ENCODE measurements at regions not wholly inside any gene's neighbourhood (a gene's known extent, or its start where the extent isn't known, plus 50 kb on each side); places are given as distances from the start of the nearest gene placed in this dataset.

DNA sequence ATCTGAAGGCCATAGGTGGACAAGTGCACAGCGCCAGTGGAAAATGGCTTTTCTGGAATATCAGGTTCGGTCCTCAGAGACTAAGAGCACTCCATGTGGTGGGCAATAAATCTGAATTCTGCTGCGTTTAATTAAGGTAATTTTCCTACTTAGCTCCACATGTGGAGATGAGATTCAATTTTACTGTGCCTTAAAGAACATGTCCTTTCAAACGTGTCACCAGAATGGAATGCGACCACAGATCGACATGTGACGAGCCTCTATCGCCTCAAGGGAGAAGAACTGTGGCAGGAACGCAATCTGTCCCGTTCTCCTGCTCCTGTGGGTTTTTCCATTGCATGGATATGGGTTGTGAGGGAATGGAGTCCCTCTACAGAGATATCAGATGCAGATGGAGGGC, 205.3 kb upstream of the ZNF32 start:
- H4K91ac ChIP-seq (ENCODE audit: low read depth, low read length, poor library complexity) = no peak overlapping the region
- no peak overlapping the region for H2BK120ac ChIP-seq (ENCODE audit: low read depth, low read length)
- no peaks in the 10 kb centered on the region for H3K36me3 ChIP-seq (replicated peaks in 1 of 2; ENCODE audit: control insufficient read depth in 2 of 2, insufficient read depth in 2 of 2, low read length in 2 of 2)
- H2BK15ac ChIP-seq (ENCODE audit: low read length) = no peak overlapping the region
- H3K18ac ChIP-seq (ENCODE audit: low read length) = no peak overlapping the region
- H2AK5ac ChIP-seq (ENCODE audit: low read depth, low read length) = no peak overlapping the region
- no peak overlapping the region for H3K4me3 ChIP-seq (ENCODE audit: low read length in 2 of 2)
- H3K9ac ChIP-seq (ENCODE audit: low read depth, low read length, poor library complexity) = no peak overlapping the region
- H2BK5ac ChIP-seq (ENCODE audit: low read length) = no peak overlapping the region
- no peaks in the 10 kb centered on the region for H3K4me1 ChIP-seq (ENCODE audit: control insufficient read depth in 2 of 2, insufficient read depth in 1 of 2, low read depth in 1 of 2, low read length in 2 of 2)
- DNase-seq (ENCODE audit: low spot score) = no peak
- no peak overlapping the region for H3K23ac ChIP-seq (ENCODE audit: low read depth, low read length, poor library complexity)
- no peak overlapping the region for H3K14ac ChIP-seq (ENCODE audit: low read length)
- H3K27ac ChIP-seq (replicated peaks; ENCODE audit: low read length) = no peak overlapping the region
- no peak overlapping the region for H2BK12ac ChIP-seq (ENCODE audit: low read length)
- no peak overlapping the region for H4K8ac ChIP-seq (ENCODE audit: low read depth, low read length)
- H3K79me1 ChIP-seq (ENCODE audit: low read depth, low read length) = no peaks in the 10 kb centered on the region
- H3K9me3 ChIP-seq (replicated peaks in 1 of 2; ENCODE audit: control insufficient read depth in 2 of 2, insufficient read depth in 1 of 2, low read depth in 1 of 2, low read length in 2 of 2) = no peaks in the 10 kb centered on the region
- H3K4ac ChIP-seq (ENCODE audit: low read length) = no peak overlapping the region
- WGBS, 2 donors (ENCODE audit: extremely low coverage in 2 of 2, insufficient read length in 2 of 2, insufficient replicate concordance in 1 of 2) = no CpG with 5 or more reads among the region's 10 CpGs
- H3K27me3 ChIP-seq (ENCODE audit: control insufficient read depth in 3 of 3, insufficient read depth in 3 of 3, low read depth in 1 of 3, low read length in 3 of 3) = no peaks in the 10 kb centered on the region
- no peak overlapping the region for H3K4me2 ChIP-seq (ENCODE audit: insufficient read depth, low read length, poor library complexity, severe bottlenecking)
- H2AFZ ChIP-seq (ENCODE audit: low read length) = no peak overlapping the region

DNA sequence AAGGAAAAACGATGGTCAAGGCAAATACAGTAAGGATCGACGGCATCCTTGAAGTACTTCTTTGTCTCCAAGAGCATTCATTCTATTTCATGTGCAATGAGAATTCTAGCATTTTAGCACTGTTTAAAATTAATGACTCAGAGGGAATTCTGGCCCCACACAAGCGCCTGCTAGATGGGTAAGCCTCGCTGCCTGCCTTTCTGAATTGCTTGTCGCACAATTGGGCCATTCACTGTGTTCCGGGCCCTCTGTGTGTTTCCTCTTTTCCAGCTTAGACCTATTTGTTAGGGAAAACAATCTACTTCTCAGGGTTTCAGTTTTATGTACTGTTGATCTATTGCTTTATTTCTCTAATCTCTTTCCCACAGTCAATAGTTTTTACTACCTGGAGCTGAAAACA, 204.7 kb upstream of the ZNF32 start:
- H3K9me3 ChIP-seq (replicated peaks in 1 of 2; ENCODE audit: control insufficient read depth in 2 of 2, insufficient read depth in 1 of 2, low read depth in 1 of 2, low read length in 2 of 2) = no peaks in the 10 kb centered on the region
- H2BK120ac ChIP-seq (ENCODE audit: low read depth, low read length) = no peak overlapping the region
- H3K27me3 ChIP-seq (ENCODE audit: control insufficient read depth in 3 of 3, insufficient read depth in 3 of 3, low read depth in 1 of 3, low read length in 3 of 3) = no peaks in the 10 kb centered on the region
- H2BK5ac ChIP-seq (ENCODE audit: low read length) = no peak overlapping the region
- no peak for DNase-seq (ENCODE audit: low spot score)
- no peak overlapping the region for H3K4ac ChIP-seq (ENCODE audit: low read length)
- no peak overlapping the region for H3K4me3 ChIP-seq (ENCODE audit: low read length in 2 of 2)
- H2AFZ ChIP-seq (ENCODE audit: low read length) = no peak overlapping the region
- no peak overlapping the region for H2BK12ac ChIP-seq (ENCODE audit: low read length)
- H3K9ac ChIP-seq (ENCODE audit: low read depth, low read length, poor library complexity) = no peak overlapping the region
- H4K8ac ChIP-seq (ENCODE audit: low read depth, low read length) = no peak overlapping the region
- no peak overlapping the region for H3K23ac ChIP-seq (ENCODE audit: low read depth, low read length, poor library complexity)
- H2AK5ac ChIP-seq (ENCODE audit: low read depth, low read length) = no peak overlapping the region
- WGBS, 2 donors (ENCODE audit: extremely low coverage in 2 of 2, insufficient read length in 2 of 2, insufficient replicate concordance in 1 of 2) = no CpG with 5 or more reads among the region's 7 CpGs
- H3K18ac ChIP-seq (ENCODE audit: low read length) = no peak overlapping the region
- H3K27ac ChIP-seq (replicated peaks; ENCODE audit: low read length) = no peak overlapping the region
- no peaks in the 10 kb centered on the region for H3K79me1 ChIP-seq (ENCODE audit: low read depth, low read length)
- no peaks in the 10 kb centered on the region for H3K36me3 ChIP-seq (replicated peaks in 1 of 2; ENCODE audit: control insufficient read depth in 2 of 2, insufficient read depth in 2 of 2, low read length in 2 of 2)
- H2BK15ac ChIP-seq (ENCODE audit: low read length) = no peak overlapping the region
- H3K4me1 ChIP-seq (ENCODE audit: control insufficient read depth in 2 of 2, insufficient read depth in 1 of 2, low read depth in 1 of 2, low read length in 2 of 2) = no peaks in the 10 kb centered on the region
- H3K14ac ChIP-seq (ENCODE audit: low read length) = no peak overlapping the region
- H4K91ac ChIP-seq (ENCODE audit: low read depth, low read length, poor library complexity) = no peak overlapping the region
- no peak overlapping the region for H3K4me2 ChIP-seq (ENCODE audit: insufficient read depth, low read length, poor library complexity, severe bottlenecking)

DNA sequence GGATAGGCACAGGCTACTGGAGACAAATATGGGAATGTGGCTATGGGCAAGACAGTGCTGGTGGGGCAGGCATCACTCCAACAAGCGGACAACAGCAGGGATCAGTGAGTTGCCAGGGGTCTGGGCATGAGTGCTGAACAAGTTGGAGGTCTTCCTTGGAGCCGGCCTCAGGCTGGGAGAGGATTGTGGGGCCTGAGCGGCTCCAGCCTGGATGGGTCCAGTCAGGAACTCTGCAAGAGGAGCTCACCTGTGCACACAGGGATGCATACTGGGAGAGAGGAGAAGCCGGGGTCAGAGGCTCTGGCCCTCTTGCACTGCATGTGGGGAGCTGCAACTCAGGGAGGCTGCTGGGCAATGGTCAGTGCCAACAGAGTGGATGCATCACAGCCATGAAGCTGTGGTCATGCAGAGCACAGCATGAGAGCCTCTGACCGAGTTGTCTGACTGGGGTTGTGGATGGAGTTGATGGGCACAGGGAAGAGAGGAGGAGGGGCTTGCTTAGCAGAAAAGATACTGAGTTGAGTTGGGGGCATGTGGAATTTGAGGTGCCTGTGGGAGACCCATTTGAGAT, 204.0 kb upstream of the ZNF32 start:
- WGBS, 2 donors (ENCODE audit: extremely low coverage in 2 of 2, insufficient read length in 2 of 2, insufficient replicate concordance in 1 of 2) = no CpG with 5 or more reads among the region's 5 CpGs
- Histone ChIP-seq H2BK15ac (ENCODE audit: low read length) (no peak overlapping the region), H2BK5ac (ENCODE audit: low read length) (no peak overlapping the region), H4K8ac (ENCODE audit: low read depth, low read length) (no peak overlapping the region), H3K9me3 (replicated peaks in 1 of 2; ENCODE audit: control insufficient read depth in 2 of 2, insufficient read depth in 1 of 2, low read depth in 1 of 2, low read length in 2 of 2) (no peaks in the 10 kb centered on the region), H2BK12ac (ENCODE audit: low read length) (no peak overlapping the region), H3K79me1 (ENCODE audit: low read depth, low read length) (no peaks in the 10 kb centered on the region), H3K23ac (ENCODE audit: low read depth, low read length, poor library complexity) (no peak overlapping the region), H3K36me3 (replicated peaks in 1 of 2; ENCODE audit: control insufficient read depth in 2 of 2, insufficient read depth in 2 of 2, low read length in 2 of 2) (no peaks in the 10 kb centered on the region), H2AFZ (ENCODE audit: low read length) (no peak overlapping the region), H3K4me3 (ENCODE audit: low read length in 2 of 2) (peak overlapping the region in 1 of 2 donors; percentile 38), H3K27ac (replicated peaks; ENCODE audit: low read length) (no peak overlapping the region), H3K27me3 (ENCODE audit: control insufficient read depth in 3 of 3, insufficient read depth in 3 of 3, low read depth in 1 of 3, low read length in 3 of 3) (no peaks in the 10 kb centered on the region), H3K18ac (ENCODE audit: low read length) (peak overlapping the region; percentile 24), H2BK120ac (ENCODE audit: low read depth, low read length) (no peak overlapping the region), H3K9ac (ENCODE audit: low read depth, low read length, poor library complexity) (no peak overlapping the region), H4K91ac (ENCODE audit: low read depth, low read length, poor library complexity) (no peak overlapping the region), H3K4me2 (ENCODE audit: insufficient read depth, low read length, poor library complexity, severe bottlenecking) (no peak overlapping the region), H3K14ac (ENCODE audit: low read length) (no peak overlapping the region), H3K4ac (ENCODE audit: low read length) (no peak overlapping the region), H2AK5ac (ENCODE audit: low read depth, low read length) (no peak overlapping the region), H3K4me1 (ENCODE audit: control insufficient read depth in 2 of 2, insufficient read depth in 1 of 2, low read depth in 1 of 2, low read length in 2 of 2) (no peaks in the 10 kb centered on the region)
- DNase-seq (ENCODE audit: low spot score) = no peak

DNA sequence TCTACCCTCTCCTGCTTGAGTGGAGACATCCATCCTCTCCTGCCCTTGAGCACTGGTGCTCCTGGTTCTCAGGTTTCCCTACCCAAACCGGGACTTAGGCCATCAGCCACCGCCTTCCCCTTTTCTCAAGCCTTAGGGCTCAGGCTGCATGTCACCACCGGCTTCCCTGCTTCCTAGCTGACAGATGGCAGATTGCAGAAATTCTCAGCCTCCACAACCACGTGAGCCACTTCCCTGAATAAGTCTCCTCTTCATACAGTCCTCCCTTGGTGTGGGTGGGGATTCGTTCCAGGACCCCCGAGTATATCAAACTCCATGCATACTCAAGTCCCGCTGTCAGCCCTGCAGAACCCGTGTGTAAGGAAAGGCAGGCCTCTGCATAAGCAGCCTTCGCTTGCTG, 203.5 kb upstream of the ZNF32 start:
- Histone ChIP-seq H3K4me3 (ENCODE audit: low read length in 2 of 2) (no peak overlapping the region), H3K4me2 (ENCODE audit: insufficient read depth, low read length, poor library complexity, severe bottlenecking) (no peak overlapping the region), H2BK12ac (ENCODE audit: low read length) (no peak overlapping the region), H3K27ac (replicated peaks; ENCODE audit: low read length) (no peak overlapping the region), H3K79me1 (ENCODE audit: low read depth, low read length) (no peaks in the 10 kb centered on the region), H3K9ac (ENCODE audit: low read depth, low read length, poor library complexity) (no peak overlapping the region), H3K36me3 (replicated peaks in 1 of 2; ENCODE audit: control insufficient read depth in 2 of 2, insufficient read depth in 2 of 2, low read length in 2 of 2) (no peaks in the 10 kb centered on the region), H3K27me3 (ENCODE audit: control insufficient read depth in 3 of 3, insufficient read depth in 3 of 3, low read depth in 1 of 3, low read length in 3 of 3) (no peaks in the 10 kb centered on the region), H3K9me3 (replicated peaks in 1 of 2; ENCODE audit: control insufficient read depth in 2 of 2, insufficient read depth in 1 of 2, low read depth in 1 of 2, low read length in 2 of 2) (no peaks in the 10 kb centered on the region), H3K4ac (ENCODE audit: low read length) (no peak overlapping the region), H4K8ac (ENCODE audit: low read depth, low read length) (no peak overlapping the region), H2AK5ac (ENCODE audit: low read depth, low read length) (no peak overlapping the region), H3K14ac (ENCODE audit: low read length) (no peak overlapping the region), H4K91ac (ENCODE audit: low read depth, low read length, poor library complexity) (no peak overlapping the region), H2BK120ac (ENCODE audit: low read depth, low read length) (no peak overlapping the region), H3K4me1 (ENCODE audit: control insufficient read depth in 2 of 2, insufficient read depth in 1 of 2, low read depth in 1 of 2, low read length in 2 of 2) (no peaks in the 10 kb centered on the region), H2BK15ac (ENCODE audit: low read length) (no peak overlapping the region), H2BK5ac (ENCODE audit: low read length) (no peak overlapping the region), H2AFZ (ENCODE audit: low read length) (no peak overlapping the region), H3K18ac (ENCODE audit: low read length) (no peak overlapping the region), H3K23ac (ENCODE audit: low read depth, low read length, poor library complexity) (no peak overlapping the region)
- no CpG with 5 or more reads among the region's 9 CpGs for WGBS, 2 donors (ENCODE audit: extremely low coverage in 2 of 2, insufficient read length in 2 of 2, insufficient replicate concordance in 1 of 2)
- DNase-seq (ENCODE audit: low spot score) = no peak
